Activated CD8-positive, alpha-beta memory T cell treated with anti-CD3 and anti-CD28 coated beads for 4 hours (primary cell): ENCODE measurements at regions not wholly inside any gene's neighbourhood (a gene's known extent, or its start where the extent isn't known, plus 50 kb on each side); places are given as distances from the start of the nearest gene placed in this dataset.

Experiments used
- DNase-seq, 2 donors: peaks; one replicate each; pipeline ENCODE4 v3.0.0-alpha.2; 2020; ENCODE audit warnings: low read depth in 2 of 2

GRCh38 chr4:152269448-152270191 is 266.3 kb downstream of the FBXW7 start:
- DNase-seq = no peak

DNA sequence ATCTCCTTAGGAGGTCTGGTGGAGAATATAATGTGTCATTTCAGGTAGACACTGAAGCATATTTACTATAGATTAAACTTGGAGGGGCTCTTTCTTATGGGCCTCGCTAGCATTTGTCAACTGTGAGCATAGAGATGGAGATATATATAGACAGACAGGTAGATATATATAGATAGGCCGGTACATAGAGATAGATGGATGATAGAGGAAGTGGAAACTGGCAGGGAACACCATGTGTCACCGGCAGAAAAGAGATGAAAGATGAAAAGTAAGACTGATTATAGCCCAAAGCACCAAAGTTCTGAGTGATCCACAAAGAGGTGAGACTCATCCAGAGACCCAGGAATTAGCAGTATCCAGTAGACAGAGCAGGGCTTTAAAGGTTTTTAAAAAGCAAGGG is 268.1 kb downstream of the FBXW7 start:
- DNase-seq = no peak

DNA sequence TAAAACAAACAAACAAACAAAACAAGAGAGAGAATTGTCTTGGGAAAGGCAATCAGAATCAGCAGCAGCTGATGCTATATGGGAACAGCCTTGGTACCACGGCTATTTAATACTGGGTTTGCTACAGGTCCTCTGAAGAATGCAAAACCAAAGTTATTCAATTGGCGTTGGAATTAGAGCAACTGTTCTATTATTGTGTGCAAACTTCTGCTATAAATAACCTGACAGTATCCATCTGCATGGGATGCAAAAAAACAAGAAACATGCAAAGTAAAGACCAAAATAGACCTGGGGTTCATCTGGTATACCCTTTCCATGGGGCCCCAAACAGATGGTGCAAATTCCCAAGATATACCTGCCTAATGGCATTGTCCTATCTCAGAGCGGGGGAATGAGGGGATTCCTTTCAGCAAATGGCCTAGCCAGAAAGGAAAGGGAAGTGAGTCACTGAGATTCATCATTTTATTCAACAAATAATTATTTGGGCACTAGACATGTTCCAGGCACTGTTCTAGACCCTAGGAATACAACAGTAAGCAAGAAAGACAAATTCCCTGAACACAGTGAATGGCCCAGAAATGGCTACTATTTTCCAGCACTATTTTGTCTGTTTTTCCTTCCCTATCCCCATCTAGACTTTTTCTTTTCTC is 268.9 kb downstream of the FBXW7 start:
- DNase-seq = no peak

GRCh38 chr4:152265149-152265621 is 270.7 kb downstream of the FBXW7 start:
- no peak for DNase-seq

- DNase-seq = no peak
Observed at GRCh38 chr4:152264106-152264505, 271.8 kb downstream of the FBXW7 start.

GRCh38 chr4:152259866-152260265 is 276.0 kb downstream of the FBXW7 start:
- DNase-seq = no peak

GRCh38 chr4:152258804-152259708 is 276.8 kb downstream of the FBXW7 start:
- DNase-seq = no peak

DNA sequence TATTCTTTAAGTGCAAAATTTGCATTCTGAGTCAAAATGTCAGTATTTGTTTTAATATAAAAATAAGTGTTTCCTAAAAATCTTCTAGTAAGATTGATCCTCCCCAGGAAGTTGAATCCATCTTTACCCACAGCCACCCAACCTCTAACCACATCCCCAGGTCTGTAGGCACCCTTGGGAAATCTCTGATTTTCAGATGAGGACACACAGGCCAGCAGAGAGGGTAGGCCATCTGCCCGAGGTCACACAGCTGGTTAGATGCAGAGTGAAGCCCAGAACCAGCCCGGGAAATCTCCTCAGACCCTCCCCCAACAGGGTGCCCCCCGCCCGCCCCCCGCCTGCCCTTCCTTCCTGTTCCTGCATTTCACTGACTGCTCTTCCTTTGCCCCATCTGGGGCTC is 277.5 kb downstream of the FBXW7 start:
- no peak for DNase-seq

DNA sequence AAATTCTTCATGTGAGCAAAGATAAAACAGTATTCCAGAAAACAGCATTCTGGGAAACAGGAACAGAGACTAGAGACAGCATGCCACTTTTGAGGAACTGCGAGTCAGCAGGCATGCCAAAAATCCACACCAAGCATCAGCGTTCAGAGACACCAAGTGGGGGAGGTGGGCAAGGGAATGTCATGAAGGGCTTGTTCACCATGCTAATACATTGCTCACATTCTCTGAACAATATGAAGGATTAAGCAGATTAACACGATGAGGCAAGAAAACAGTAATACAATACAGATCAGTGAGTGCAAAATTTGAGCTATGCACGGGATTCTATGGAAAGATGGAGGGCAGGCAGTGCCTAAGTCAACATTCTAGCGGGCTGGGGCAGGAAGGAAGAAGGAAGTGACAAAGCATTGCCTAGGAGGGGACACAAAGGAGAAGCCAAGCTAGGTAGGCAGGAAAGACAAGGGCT is 278.3 kb downstream of the FBXW7 start:
- no peak for DNase-seq

- DNase-seq = no peak
Observed at GRCh38 chr4:152256996-152257395, 278.9 kb downstream of the FBXW7 start.

DNA sequence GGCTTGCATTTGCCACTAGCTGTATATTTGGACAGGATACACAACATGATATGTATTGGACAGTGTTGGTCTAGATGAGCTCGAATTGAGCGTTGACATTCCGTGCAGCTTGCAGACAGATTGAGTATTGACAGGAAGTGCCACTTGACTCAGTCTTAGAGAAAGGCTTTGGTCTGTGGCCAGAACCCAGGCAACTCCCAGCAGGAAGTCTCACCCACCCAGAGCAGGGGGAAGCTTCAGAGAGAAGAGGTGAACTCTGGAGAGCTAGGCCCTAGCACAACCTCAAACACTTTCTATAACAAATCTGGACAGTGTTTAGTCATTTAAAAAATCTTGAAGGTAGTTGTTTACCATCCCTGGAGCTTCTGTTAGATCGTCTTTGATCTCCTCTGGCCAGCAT is 280.5 kb downstream of the FBXW7 start:
- DNase-seq = peak; percentile 6 to 14

DNA sequence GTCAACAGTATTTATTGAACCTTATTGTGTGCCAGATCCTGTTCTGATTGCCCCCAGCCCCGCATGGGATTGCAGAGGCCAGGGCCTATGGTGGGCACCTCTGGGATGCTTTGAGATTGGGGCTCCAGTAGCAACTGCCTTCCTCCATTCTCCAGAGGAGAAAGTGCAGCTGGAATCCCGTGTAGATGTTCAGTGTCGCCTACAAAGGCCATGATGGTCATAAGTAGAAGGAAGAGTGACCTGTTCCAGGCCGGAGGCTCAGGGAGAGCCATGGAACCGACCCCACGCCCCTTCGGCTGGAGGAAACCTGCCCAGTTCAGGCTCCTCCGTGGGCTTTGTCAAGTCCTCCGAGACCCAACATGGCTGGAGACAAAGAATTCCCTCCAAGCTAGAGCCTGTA is 287.5 kb downstream of the FBXW7 start:
- no peak for DNase-seq

DNA sequence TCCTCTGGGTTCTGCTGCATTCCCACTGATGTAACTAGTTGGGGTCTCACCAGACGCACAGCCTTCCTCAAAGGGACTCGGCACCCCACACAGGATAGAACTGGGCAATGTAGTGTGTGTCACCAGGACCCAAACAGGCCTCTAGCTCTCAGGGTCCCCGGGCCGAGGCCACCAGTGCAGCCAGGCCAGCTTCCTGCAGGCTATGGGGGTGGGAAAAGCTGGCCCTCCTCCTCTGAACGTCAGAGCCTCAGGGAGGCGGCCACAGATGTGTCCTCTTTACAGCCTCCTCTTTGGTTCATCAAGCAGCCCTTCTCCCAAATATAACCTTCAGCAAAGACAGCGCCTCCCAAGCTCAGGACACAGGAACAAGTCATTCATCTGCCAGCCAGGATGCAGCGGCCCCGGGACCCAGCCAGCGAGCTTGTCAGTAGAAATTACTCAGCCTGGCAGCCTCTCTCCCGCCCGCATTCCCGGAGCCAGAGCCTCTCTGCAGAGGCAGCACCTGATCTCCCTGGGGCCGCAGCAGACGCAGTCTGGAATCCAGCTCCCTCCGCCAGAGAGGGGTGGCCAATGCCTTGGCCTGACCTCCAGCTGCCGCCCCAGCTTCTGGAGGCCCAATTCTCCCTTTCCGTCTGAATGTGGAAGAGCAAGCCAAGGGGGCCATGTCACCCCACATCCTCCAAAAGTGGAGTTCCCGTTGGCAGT is 288.5 kb downstream of the FBXW7 start:
- DNase-seq = no peak

DNA sequence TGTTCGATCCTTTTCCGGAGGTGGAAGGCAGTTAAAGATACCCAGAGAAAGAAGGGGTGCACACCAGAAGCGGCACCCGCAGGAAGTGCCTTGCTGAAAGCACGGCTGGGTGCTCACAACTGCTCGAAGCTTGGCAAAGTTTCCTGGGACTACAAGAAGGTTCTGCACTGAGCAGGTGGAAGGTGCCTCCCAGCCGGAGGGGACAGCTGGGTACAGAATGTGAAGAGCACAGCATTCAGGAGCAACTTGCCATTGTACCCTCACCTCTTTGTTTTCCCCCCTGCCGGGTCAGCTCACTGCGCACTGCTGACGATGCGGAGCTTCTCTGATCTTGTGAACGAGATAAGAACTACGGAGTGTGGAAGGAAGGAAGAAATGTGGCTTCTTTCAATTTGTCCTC is 289.2 kb downstream of the FBXW7 start:
- DNase-seq = no peak

DNA sequence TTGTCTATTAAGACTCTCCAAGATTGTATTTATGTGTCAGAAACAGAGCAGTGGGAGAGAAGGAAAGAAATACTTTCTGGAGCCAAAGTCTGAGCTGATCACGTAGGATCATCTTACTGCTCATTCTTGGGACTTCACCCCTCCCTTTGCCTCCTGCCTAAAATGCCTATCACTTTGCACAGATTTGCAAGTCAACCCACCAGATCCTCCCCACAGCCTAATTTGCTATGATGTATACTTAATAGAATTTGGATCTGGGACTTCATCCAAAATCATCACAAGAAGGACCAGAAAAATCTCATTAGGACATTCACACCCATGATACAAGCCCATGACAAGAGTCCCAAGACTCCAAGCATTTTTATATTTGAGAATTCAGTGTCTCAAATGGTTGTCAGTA is 290.2 kb downstream of the FBXW7 start:
- no peak for DNase-seq

GRCh38 chr4:152244659-152245058 is 291.2 kb downstream of the FBXW7 start:
- DNase-seq = no peak

- no peak for DNase-seq
Observed at GRCh38 chr4:152243896-152244595, 291.8 kb downstream of the FBXW7 start.

DNA sequence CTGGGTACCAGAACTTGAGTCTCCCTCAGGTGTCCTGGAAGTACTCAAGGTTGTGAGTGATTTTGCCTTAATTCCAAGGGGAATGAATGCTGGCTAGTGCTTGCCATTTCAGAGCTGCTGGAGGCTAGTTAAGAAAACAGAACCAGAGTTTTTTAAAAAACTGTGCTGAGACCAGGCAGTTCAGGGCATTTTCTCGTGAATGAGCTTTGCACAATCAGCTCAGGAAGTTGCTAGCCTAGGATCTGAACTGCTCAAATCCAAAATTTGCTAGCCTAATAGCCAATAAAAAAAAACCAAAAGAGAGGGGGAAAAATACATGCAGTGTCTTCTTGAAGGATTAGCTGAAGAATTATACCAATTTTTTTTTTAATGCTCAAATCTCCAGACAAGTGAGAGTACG is 292.7 kb downstream of the FBXW7 start:
- DNase-seq = no peak

DNA sequence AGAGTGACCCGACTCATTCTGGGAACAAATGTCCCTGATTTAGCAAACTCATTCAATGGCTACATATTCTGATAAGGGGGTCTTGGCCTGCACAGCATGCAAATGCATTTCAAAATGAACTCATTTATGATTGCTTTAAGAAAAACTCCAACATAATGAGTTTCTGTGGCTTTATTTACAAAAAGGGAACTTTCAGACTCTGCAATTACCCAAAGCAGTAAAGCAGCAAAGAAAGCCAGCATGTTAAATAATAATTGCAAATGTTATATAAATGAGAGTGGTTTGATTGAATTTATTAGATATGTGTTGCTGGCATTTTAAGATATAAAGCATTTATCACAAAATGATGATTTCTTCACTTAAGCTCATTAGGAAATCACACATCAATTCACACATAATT is 295.7 kb downstream of the FBXW7 start:
- no peak for DNase-seq

DNA sequence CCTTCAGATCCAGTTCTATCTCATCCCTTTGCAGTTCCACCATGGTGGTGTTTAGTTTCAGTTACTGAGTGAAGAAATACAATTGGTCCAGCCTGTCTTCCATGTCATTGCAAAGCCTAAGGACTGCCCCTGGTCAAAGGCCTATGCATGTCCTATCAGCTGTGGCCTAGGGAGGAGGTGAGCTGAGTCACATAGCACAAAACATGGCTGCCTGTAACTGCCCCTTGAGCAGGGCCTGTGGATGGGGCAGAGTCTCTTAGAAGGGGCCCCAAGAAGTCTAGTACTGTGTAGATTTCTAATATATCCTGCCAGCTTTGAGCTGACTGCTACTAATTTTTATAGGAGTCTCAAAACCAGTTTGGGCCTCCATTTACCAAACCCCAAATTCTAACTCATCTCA is 296.7 kb downstream of the FBXW7 start:
- DNase-seq = no peak

- DNase-seq = no peak
Observed at GRCh38 chr4:152236519-152237056, 299.3 kb downstream of the FBXW7 start.
